C4-2B (cell line): ENCODE measurements at regions not wholly inside any gene's neighbourhood (a gene's known extent, or its start where the extent isn't known, plus 50 kb on each side); places are given as distances from the start of the nearest gene placed in this dataset.

Source experiments
- ZFX ChIP-seq: fragments of 450-650 bp; IDR thresholded peaks from 2 replicates; pipeline ENCODE4 v1.6.1; 2017
- TF ChIP-seq, protein P1 (sequence below): fragments of 450-650 bp; conservative IDR thresholded peaks from 2 replicates; pipeline ENCODE4 v1.5.1; 2017; ENCODE audit warnings: mild to moderate bottlenecking

DNA sequence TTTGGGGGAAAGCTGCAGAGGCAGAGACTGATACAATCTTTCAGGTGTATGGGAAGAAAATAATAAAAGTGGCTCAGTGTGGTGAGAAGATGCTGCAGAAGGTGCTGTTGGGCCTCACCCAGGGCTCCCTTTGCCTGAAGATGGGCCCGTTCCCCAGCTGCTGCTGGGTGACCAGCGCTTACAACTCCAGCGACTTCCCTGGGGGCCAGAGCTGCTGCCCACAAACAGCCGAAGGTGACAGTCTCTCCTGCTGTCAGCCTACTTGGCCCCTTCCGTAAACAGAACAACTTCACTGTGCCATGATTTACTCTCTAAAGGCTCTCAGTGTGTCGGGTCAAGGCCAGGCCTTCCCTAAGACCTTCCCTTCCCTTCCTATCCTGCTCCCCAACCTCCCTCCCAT, 93.6 kb upstream of the PCBD1 start:
- TF ChIP-seq, protein P1, sequence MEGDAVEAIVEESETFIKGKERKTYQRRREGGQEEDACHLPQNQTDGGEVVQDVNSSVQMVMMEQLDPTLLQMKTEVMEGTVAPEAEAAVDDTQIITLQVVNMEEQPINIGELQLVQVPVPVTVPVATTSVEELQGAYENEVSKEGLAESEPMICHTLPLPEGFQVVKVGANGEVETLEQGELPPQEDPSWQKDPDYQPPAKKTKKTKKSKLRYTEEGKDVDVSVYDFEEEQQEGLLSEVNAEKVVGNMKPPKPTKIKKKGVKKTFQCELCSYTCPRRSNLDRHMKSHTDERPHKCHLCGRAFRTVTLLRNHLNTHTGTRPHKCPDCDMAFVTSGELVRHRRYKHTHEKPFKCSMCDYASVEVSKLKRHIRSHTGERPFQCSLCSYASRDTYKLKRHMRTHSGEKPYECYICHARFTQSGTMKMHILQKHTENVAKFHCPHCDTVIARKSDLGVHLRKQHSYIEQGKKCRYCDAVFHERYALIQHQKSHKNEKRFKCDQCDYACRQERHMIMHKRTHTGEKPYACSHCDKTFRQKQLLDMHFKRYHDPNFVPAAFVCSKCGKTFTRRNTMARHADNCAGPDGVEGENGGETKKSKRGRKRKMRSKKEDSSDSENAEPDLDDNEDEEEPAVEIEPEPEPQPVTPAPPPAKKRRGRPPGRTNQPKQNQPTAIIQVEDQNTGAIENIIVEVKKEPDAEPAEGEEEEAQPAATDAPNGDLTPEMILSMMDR: no peak
- TF ChIP-seq ZFX: no peak
